Posterior vena cava (tissue), 2 donors: ENCODE measurements at regions not wholly inside any gene's neighbourhood (a gene's known extent, or its start where the extent isn't known, plus 50 kb on each side); places are given as distances from the start of the nearest gene placed in this dataset.
"Not testable (repeated sequence)": the region's sequence is repeated elsewhere in the genome, so short reads cannot be mapped to it uniquely, and the experiment has no call there.

Source experiments
- DNase-seq: peaks from one replicate; pipeline ENCODE4 v3.0.0-alpha.2; 2020; ENCODE audit warnings: low spot score
- intact Hi-C, 2 donors: fragments of 100-400 bp; cut with DNase I; formaldehyde crosslinking; loops; one replicate each; pipeline versions ENCODE4 v1.14.1 to v1.14.2; 2022 to 2023
- donor health status: DM: yes; HTN: yes; CAD: no.
- donor health status: DM: yes; HTN: yes; CAD: no.

DNA sequence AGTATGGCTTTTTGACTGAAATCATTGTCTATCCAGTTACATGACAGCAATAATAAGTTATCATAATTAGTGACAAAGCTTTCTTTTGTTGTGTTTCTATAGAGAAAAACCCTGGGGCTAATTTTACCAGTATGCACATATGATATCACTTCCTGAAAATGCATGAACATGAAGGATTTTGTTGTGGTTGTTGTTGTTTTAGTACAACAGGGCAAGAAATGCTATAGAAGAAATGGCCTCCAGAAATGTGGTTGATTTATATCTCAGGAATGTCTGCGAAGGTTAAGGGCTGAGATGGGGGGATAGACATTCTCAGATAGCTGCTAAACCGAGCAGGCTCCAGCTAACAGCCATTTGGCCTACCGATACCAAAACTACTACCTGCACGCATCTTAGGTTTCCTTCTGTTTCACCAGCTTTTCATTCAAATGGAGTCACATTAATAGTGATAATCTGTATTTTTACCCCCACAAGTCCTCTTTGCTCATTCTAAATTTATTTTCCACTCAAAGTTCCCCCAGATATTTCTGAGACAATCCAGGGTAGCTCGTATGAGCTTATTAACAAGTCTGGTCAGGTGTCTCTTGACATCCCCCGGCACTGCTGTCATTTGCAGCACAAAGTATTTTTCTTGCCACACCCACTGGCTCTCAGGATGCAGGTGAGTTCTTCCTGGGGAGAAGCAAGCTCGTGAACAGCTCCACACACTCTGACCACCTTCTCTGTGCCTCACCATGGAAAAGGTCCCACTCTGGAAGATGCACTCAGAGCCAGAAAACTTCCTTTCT, 232.4 kb upstream of the GAS1 start:
- intact Hi-C loops: no loop called here
- no peak for DNase-seq

DNA sequence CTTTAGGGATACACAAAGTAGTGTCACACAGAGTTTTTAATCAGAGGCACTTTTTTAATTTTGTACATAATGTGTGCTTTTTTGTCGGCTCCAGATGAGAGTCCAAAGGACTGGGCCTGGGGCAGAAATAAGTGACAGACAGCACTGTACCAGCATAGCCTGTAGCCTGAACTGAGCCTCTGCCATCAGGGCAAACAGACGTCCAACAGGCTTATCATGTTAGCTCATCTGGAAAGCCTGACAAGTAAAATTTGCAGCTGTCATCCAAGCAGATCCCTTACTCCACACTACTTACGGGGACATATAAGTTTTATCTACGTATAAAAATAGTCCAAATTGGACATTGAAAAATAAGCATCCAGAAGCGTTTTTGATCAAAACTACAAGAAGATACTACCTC, 233.1 kb upstream of the GAS1 start:
- intact Hi-C loops: no loop called here

DNA sequence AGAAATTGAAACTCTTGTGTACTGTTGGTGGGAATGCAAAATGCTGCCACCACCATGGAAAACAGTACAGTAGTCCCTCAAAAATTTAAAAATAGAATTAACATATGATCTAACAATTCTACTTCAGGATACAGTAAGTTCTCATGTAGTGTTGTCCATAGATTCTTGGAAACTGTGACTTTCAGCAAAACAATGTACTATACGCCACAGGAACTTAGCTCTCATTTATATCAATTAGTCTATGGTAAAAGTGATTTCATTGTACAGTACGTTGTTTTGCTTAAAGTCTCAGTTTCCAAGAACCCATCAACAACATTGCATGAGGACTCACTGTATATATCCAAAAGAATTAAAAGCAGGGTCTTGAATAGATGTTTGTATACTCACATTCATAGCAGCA, 233.5 kb upstream of the GAS1 start:
- DNase-seq: no peak
- intact Hi-C loops: no loop called here

More for the DNA sequence above, 233.1 kb upstream of the GAS1 start:
- DNase-seq: no peak

DNA sequence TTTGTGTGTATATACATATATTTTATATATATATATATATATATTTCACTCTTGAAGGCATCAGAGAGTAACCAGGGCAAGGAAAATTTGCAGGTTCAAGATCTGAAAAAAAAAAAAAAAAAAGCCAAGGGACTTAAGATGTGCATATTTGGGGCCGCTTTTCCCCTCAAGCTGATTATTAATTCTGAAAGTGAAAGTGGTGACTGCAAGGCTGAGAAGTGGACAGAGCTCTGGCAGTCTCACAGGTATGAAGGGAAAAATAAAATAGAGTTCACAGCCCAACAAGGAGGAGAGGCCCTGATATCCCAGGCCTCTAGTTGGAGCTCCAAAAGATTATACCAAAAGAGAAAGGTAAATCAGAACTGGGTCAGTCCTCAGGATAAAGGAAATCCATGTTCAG, 234.4 kb upstream of the GAS1 start:
- intact Hi-C loops: no loop called here
- DNase-seq: no peak

DNA sequence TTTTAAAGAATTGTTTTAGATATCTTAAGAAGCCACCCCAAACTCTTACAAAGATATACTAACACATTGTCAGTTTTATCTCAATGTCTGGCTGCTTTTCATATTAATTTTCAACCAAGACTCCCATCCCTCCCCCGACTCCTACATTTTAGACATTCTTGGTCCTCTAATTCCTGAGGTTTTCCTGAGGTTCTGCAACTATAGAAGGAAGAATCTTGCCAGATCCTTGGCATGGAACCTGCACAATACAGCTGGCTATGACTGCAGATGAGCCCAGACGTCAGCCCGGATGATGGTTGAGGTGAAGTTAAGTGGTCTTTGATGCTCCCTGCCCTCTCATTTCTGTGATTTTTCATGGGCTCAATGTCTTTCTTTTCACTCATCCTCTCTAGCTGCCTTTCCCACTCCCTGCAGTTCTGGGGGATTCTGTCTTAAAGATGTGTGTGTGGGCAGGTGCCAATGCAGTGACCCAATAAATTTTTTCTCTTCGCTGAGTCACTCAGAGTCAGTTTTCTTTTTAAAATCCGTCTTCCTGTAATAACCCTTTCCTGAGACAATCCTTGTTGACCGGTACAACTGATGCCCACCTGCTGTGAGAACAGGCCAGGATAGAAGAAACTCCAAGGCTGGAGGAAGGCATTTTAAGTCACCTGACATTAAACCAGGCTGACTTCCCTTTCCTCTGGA, 237.8 kb upstream of the GAS1 start:
- intact Hi-C loops: no loop called here
- no peak for DNase-seq

DNA sequence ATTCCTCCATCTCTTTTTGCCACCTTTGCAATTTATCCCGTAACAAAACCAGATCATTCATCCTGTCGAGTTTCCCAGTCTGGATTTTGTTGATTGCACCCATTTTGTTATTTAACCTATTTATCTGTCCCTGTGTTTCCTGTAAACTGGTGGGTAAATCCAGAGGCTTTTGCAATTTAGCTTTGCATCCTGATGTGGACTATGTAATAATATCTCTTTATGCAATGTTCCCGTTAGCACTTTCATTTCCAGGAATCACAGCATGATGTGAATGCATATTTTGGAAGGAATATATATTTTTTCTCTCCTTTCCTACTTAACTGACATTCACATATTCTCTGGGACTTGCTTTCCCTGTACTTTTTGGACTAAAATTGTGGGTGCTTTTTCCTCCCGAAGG, 240.3 kb upstream of the GAS1 start:
- intact Hi-C loops: no loop called here
- no peak for DNase-seq

DNA sequence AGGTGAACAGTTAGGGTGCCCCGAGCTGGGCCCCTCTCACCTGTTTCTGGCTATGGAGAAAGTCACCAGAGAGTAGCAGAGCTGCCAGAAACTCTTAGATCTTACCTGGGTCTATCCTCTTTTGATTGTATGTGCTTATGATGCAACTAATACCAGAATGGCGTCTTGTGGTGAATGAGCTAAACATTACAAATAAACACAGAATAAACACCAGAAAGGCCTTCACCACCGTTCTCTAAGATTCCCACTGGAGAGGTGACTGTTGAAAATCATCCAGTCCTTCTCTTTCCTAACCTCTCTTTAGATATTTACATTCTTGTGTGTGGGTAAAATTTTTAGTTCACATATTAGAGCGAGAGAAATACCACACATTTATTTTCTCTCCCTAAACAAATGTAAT, 241.7 kb upstream of the GAS1 start:
- intact Hi-C loops: no loop called here
- no peak for DNase-seq

DNA sequence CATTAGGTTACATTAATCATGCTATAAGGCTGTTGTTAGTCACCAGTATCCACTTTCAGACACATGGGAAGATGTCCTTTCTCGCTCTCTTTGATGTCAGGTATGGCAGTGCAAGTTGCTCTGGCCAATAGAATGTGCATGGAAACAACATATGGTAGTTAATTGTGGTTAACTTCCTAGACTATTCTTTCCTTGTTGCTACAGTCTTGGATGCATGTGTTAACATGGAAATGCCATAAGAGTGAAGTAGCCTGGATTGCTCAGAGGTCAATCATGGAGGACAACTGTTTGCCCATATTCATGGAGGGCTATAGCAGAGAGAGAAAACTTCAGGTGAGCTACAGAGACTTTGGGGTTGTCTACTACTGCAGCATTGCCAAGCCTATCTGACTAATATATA, 245.8 kb upstream of the GAS1 start:
- intact Hi-C loops: no loop called here
- no peak for DNase-seq

DNA sequence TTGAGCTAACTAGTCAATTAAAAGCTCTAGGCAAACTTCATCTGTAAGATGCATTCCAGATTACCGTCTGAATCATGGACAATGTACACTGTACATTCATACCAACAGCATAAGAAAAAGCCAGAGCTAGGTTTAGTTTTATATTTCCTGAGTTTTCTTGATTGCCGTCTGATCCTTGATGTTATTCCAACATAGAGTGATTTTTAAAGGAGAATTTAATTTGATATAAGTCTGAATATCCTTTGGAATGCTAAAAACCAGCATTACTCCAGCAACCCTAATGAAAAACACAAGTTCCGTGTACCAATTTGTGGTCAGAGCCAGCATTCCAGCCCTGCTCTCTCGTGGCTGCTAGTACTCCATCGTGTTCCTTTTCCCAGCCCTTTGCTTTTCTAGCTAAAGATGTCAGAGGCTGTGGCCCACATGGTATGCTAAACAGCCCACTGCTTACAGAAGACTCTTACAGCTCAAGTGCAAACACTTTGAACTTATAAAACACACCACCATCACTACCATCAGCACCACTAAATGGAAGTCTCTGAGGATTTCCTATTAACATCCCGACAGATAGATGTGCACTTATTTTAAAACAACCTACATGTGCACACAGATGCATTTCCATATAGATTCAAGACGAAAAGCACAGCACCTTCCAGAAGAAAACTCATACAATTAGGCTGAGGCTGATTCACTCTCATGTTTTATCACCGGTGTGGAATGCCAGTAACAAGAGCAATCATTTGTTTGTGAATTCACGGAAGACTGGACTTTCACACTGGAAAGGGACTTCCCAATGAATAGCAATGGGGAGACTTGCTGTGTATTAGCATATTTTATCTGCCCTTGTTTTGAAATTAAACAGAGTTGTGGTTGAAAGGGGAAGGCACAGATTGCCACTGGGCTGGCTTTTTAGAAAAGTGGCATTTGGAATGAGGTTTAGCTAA, 246.9 kb upstream of the GAS1 start:
- DNase-seq: no peak

DNA sequence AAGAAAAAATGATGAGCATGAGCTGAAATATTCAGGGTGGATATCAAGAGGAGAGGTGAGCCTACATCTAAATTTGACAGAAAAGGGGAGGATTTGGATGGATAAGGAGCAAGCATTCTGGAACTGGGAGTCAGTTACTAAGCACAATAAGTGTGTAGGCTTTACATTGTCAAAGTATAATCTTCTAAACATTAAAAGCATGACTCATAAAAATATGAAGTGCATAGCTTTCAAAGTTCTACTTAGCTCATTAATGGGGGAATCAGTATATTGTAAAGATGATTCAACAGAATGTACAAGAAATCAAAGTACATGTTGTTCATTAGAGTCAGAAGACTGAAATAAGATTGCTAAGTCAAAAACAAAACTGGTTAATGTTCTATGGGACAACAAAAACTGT, 248.0 kb upstream of the GAS1 start:
- no peak for DNase-seq
- intact Hi-C loops: no loop called here

More for the DNA sequence above, 246.9 kb upstream of the GAS1 start:
- intact Hi-C loops: no loop called here

DNA sequence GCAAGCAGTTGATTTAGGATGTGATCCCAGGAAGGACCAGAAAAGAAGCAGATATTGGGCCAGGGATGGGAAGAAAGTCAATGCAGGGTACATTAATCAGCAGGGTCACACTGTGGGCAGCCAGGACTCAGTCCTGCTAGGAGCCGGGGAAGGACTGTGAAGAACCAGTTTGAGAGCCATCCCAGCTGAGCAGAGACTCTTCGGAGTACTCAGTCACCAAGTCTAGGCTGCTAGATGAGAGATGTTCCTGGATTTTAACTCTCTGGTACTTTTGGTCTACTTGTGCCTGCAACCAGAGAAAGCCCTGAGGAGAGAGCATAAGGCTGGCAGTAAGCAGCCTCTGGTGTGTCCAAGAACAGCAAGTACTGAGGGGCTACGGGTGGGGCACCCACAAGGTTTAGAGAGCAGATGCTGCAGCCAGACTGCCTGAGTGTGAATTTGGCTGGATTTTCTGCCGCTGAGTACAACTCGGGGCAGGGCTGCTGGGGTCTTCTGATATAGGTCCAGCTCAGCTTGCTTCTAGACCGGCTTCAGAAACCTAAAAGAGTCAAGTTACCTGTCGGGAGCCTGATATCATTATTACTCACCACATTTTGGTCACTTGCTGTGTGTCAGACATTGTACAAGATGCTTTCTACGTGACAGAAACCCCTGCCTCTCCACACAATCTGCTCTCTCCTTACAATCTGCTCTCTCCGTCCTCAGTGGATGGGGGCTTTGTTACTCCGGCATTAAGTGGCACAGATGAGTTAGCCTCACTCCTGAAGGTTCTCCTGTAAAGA, 250.2 kb upstream of the GAS1 start:
- DNase-seq: no peak
- intact Hi-C loops: no loop called here

DNA sequence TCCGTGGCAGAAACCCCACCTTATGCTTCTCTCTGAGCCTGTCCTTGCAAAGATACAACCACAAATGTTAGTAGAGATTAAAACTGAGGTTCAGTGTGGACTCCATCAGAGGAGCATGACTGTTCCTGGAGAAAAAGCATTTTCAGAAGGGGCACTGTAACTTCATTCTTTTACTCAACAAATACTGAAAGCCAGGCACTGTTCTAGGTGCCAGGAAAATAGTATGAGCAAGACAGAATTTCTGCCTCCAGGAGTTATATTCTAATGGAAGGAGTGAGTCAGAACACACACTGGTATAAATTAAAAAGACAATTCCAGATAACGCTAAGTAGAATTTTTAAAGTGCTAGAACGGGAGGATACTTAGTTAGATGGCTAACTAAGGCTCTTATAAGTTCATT, 251.4 kb upstream of the GAS1 start:
- intact Hi-C loops: no loop called here
- DNase-seq: no peak

DNA sequence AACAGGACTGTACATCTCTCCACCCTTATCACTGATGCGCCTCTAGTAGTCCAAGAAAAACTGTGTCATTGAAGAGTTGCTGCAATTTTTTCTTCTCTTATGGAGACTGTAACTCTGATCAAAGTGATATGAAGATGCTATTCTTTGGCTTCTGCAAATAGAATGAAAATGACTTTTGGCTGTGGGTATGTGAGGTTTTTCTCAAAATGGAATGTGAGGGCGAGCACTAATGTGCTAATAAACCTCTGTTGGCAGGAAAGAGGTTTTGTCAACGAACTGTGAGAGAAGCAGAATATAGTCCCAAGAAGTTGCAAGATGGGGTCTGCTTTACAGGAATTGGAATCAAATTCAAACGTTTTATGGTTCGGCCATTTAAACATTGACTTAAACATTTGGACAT, 252.0 kb upstream of the GAS1 start:
- DNase-seq: no peak
- intact Hi-C loops: no loop called here

DNA sequence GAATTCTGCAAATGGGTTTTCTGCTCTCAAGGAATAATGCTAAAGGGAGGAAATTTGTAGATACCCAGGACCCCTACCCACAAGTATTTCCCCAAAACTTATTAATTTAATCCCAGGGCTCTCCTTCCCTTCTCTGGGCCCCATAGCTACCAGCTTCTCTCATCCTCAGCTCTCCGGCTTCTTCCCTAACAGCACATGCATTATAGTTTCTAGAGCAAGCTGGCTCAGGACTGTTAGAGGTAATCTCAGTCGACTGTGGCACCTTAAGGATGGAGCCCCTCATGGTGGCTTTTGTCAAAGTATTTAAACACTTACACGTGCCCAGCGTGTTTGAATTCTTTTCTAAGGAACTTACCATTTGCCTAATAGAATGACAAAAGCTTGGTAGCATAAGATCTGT, 252.5 kb upstream of the GAS1 start:
- intact Hi-C loops: no loop called here
- DNase-seq: no peak

DNA sequence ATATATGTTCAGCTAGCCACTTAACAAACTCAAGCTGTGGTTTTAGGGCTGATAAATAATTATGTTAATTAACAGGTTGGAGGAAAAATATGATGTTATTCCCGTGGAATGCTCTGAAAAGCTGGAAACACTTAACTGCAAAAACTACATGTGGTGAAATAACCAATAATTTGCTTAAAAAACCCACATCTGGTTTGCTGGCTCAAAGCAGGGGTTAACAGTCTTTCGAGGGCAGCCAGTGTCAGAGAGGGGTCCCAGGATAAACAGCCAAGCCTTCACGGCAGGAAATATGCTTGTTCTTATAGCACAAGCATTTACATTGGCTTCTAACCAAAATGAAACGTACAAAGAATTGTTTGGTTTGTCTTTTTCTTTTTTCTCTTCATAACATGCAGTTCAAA, 254.0 kb upstream of the GAS1 start:
- no peak for DNase-seq
- intact Hi-C loops: no loop called here

DNA sequence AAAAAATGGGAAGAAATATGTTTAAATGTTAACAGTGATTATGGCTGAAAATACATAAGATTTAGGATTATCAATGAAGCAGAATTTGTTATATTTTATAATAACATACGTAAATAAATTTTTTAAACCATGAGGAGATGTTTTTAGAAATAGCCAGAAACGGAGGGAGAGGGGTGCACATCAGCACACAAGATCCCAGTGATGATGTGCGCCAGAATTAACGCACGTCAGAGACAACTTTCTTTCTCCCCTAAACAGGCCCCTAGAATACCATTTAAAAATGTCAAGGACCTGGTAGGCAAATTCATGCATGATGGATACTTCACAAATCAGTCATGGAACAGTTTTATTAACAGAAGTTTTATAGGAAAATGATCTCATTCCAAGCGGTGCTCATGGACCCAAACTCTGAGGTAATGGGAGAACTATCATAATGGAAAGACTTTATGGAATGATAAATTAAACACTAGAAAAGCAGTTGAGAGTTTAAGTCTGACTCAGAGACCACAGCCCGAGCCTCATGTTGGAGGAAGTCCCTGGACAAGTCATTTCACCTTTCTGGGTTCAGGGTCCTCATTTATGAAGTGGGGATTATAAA, 258.9 kb upstream of the GAS1 start:
- intact Hi-C loops: no loop called here
- no peak for DNase-seq

DNA sequence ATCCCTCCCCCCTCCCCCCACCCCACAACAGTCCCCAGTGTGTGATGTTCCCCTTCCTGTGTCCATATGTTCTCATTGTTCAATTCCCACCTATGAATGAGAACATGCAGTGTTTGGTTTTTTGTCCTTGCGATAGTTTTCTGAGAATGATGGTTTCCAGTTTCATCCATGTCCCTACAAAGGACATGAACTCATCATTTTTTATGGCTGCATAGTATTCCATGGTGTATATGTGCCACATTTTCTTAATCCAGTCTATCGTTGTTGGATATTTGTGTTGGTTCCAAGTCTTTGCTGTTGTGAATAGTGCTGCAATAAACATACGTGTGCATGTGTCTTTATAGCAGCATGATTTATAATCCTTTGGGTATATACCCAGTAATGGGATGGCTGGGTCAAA, 263.4 kb upstream of the GAS1 start:
- intact Hi-C loops, DNase-seq: not testable (repeated sequence)

DNA sequence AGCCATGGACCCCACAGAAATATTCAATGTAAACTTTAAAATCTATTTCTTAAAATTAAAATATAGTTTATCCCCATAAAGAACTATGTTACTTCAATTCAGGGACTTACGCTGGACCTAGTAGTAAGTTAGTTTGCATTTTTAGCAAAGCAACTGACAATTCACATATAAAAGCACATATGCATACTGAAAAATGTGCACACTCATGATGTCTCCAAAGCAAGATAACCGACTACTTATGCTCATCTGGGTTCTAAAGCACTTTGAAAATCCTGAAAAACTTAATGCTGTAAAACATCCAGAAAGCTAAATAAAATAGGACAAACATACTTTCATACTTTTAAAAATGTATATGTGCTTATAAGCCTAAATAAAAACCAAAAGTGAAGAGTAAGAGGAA, 264.4 kb upstream of the GAS1 start:
- intact Hi-C loops: no loop called here
- no peak for DNase-seq

DNA sequence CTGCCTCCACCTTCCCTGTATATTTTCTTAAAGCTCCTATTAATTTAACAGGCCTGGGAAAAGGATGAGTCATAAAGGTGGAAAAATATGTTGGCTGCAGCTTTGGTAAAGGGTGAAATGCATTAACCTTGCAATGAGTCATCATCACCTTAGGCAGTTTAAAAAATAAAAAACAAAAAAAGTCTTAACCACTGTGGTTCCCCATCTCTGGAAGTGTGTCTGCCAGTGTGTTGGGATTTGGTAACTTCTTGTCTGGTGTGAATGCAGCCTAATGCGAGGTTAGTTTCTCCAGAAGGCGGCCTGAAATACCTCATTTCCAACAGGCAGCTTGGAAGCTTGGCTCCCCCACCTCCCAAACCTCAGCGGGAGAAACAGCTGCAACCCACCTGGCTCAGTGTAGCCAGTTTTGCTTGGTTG, 265.3 kb upstream of the GAS1 start:
- DNase-seq: no peak
- intact Hi-C loops: no loop called here
